Sigmoid colon (tissue), 6 donors: ENCODE measurements at regions not wholly inside any gene's neighbourhood (a gene's known extent, or its start where the extent isn't known, plus 50 kb on each side); places are given as distances from the start of the nearest gene placed in this dataset.

Experiments
- DNase-seq: peaks from one replicate; pipeline ENCODE4 v3.0.0-alpha.2; 2019
- H3K27ac ChIP-seq, 4 donors: fragments of 200-600 bp; sonication (generic); one replicate each; pipeline ENCODE4 v1.5.1; 2016 to 2019; ENCODE audit warnings: mild to moderate bottlenecking in 1 of 4
- H3K27me3 ChIP-seq, 3 donors: fragments of 200-600 bp; sonication (generic); one replicate each; pipeline ENCODE4 v1.5.1; 2019; ENCODE audit warnings: mild to moderate bottlenecking in 1 of 3
- H3K36me3 ChIP-seq, 4 donors: fragments of 200-600 bp; sonication (generic); one replicate each; pipeline ENCODE4 v1.5.1; 2016 to 2019
- H3K4me1 ChIP-seq, 4 donors: fragments of 200-600 bp; sonication (generic); one replicate each; pipeline ENCODE4 v1.5.1; 2017 to 2019
- H3K4me3 ChIP-seq, 4 donors: fragments of 200-600 bp; sonication (generic); one replicate each; pipeline ENCODE4 v1.5.1; 2017 to 2019; ENCODE audit warnings: mild to moderate bottlenecking in 2 of 4, moderate library complexity in 1 of 4
- H3K9me3 ChIP-seq, 4 donors: fragments of 200-600 bp in 3 of 4; sonication (generic) in 3 of 4; one replicate each; pipeline versions ENCODE4 v1.5.1 to v1.6.1; 2013 to 2019
- CTCF ChIP-seq, 4 experiments: fragments of 450-650 bp in 3 of 4; fragments of 200-600 bp in 1 of 4; IDR thresholded peaks; one replicate each; pipeline ENCODE4 v1.5.1; 2016 to 2019; ENCODE audit warnings: antibody characterized with exemption in 4 of 4, mild to moderate bottlenecking in 3 of 4, moderate library complexity in 2 of 4
- EP300 ChIP-seq, 4 donors: sonication (generic); formaldehyde crosslinking; IDR thresholded peaks; one replicate each; pipeline ENCODE4 v1.6.1; 2017; ENCODE audit warnings: antibody characterized with exemption in 4 of 4
- POLR2A ChIP-seq, 2 donors: fragments of 450-650 bp; IDR thresholded peaks; one replicate each; pipeline ENCODE4 v1.6.1; 2016; ENCODE audit warnings: antibody characterized with exemption in 2 of 2, mild to moderate bottlenecking in 2 of 2, moderate library complexity in 2 of 2
- POLR2AphosphoS5 ChIP-seq, 4 donors: sonication (generic); formaldehyde crosslinking; IDR thresholded peaks; one replicate each; pipeline ENCODE4 v1.6.1; 2017; ENCODE audit warnings: antibody characterized with exemption in 4 of 4
- WGBS, 2 donors: extraction: QIAGEN DNeasy Blood & Tissue Kit; methylation state at CpG; one replicate each; pipeline ENCODE4 v1.1.7; 2013; 5-methylcytosine and 5-hydroxymethylcytosine counted together
- intact Hi-C: fragments of 100-400 bp; cut with DNase I; formaldehyde crosslinking; loops from one replicate; pipeline ENCODE4 v1.15.1; 2023
- donor health status: healthy with polysubstance abuse.
- donor health status: healthy.

- Histone ChIP-seq H3K27ac (no peak overlapping the region), H3K4me1 (peaks cover 0 to 33% (median 23%) of the 10 kb centered on the region in 4 donors), H3K36me3 (no peaks in the 10 kb centered on the region), H3K27me3 (no peaks in the 10 kb centered on the region), H3K4me3 (no peak overlapping the region), H3K9me3 (no peaks in the 10 kb centered on the region)
- 84 to 91% methylated on average over 3 of the region's 3 CpGs for WGBS, 2 donors
- intact Hi-C loops, result no loop called here
- TF ChIP-seq POLR2AphosphoS5 (IDR thresholded peaks at IDR 0.05) (no peak), EP300 (IDR thresholded peaks at IDR 0.05) (no peak), POLR2A (IDR thresholded peaks at IDR 0.05) (no peak), CTCF (IDR thresholded peaks at IDR 0.05) (no peak)
- DNase-seq, result no peak
Measured at GRCh38 chr2:217060951-217061547, 201.2 kb upstream of the TNP1 start.

GRCh38 chr2:217060516-217060915 lies 200.7 kb upstream of the TNP1 start:
- no peaks in the 10 kb centered on the region for H3K27me3 ChIP-seq
- 81 to 92% methylated on average over 2 of the region's 2 CpGs for WGBS, 2 donors
- H3K4me3 ChIP-seq, result no peak overlapping the region
- peaks cover 0 to 28% (median 22%) of the 10 kb centered on the region in 4 donors for H3K4me1 ChIP-seq
- TF ChIP-seq POLR2A (IDR thresholded peaks at IDR 0.05), result no peak
- no peak for TF ChIP-seq POLR2AphosphoS5 (IDR thresholded peaks at IDR 0.05)
- no peak for TF ChIP-seq EP300 (IDR thresholded peaks at IDR 0.05)
- no peak for TF ChIP-seq CTCF (IDR thresholded peaks at IDR 0.05)
- no peak overlapping the region for H3K27ac ChIP-seq
- H3K36me3 ChIP-seq, result no peaks in the 10 kb centered on the region
- intact Hi-C loops, result no loop called here
- DNase-seq, result no peak
- no peaks in the 10 kb centered on the region for H3K9me3 ChIP-seq

GRCh38 chr2:217058791-217059755 lies 199.2 kb upstream of the TNP1 start:
- TF ChIP-seq CTCF (IDR thresholded peaks at IDR 0.05) (no peak), EP300 (IDR thresholded peaks at IDR 0.05) (no peak)
- H3K27me3 ChIP-seq, result no peaks in the 10 kb centered on the region
- no peak for DNase-seq
- no peak overlapping the region for H3K4me3 ChIP-seq
- no peaks in the 10 kb centered on the region for H3K36me3 ChIP-seq
- no peak overlapping the region for H3K27ac ChIP-seq
- peaks cover 0 to 21% (median 13%) of the 10 kb centered on the region in 4 donors for H3K4me1 ChIP-seq
- no peaks in the 10 kb centered on the region for H3K9me3 ChIP-seq
- WGBS, 2 donors, result 94 to 97% methylated on average over 4 of the region's 4 CpGs
- intact Hi-C loops, result no loop called here

GRCh38 chr2:217057773-217058172 lies 197.9 kb upstream of the TNP1 start:
- intact Hi-C loops, result no loop called here
- Histone ChIP-seq H3K36me3 (no peaks in the 10 kb centered on the region), H3K27ac (no peak overlapping the region), H3K9me3 (no peaks in the 10 kb centered on the region), H3K27me3 (no peaks in the 10 kb centered on the region), H3K4me3 (no peak overlapping the region), H3K4me1 (peaks cover 0 to 14% (median 5%) of the 10 kb centered on the region in 4 donors)
- no peak for TF ChIP-seq POLR2A (IDR thresholded peaks at IDR 0.05)
- TF ChIP-seq CTCF (IDR thresholded peaks at IDR 0.05), result no peak
- TF ChIP-seq EP300 (IDR thresholded peaks at IDR 0.05), result no peak
- TF ChIP-seq POLR2AphosphoS5 (IDR thresholded peaks at IDR 0.05), result no peak
- 78 to 89% methylated on average over 3 of the region's 3 CpGs for WGBS, 2 donors
- DNase-seq, result no peak
